Mesenchymal stem cell (in vitro differentiated cells and primary cell): ENCODE measurements at regions not wholly inside any gene's neighbourhood (a gene's known extent, or its start where the extent isn't known, plus 50 kb on each side); places are given as distances from the start of the nearest gene placed in this dataset.

Experiments
- DNase-seq: peaks from one replicate; pipeline ENCODE4 v3.0.0-alpha.2; 2013
- H2AFZ ChIP-seq: one replicate; pipeline ENCODE4 v1.6.1; 2013; ENCODE audit warnings: low read depth, mild to moderate bottlenecking, control low read depth, inconsistent platforms, low read length, moderate library complexity
- H2AK5ac ChIP-seq: 2 replicates; pipeline ENCODE4 v1.6.1; 2013; ENCODE audit warnings: low read length, moderate library complexity, mild to moderate bottlenecking, inconsistent platforms; ENCODE audit not compliant: severe bottlenecking
- H2BK120ac ChIP-seq: one replicate; pipeline ENCODE4 v1.6.1; 2013; ENCODE audit warnings: low read depth, mild to moderate bottlenecking, inconsistent platforms, low read length, moderate library complexity
- H2BK12ac ChIP-seq, 2 experiments: one replicate each; pipeline ENCODE4 v1.6.1; 2013; ENCODE audit warnings: inconsistent platforms in 2 of 2, low read length in 2 of 2, mild to moderate bottlenecking in 2 of 2, moderate library complexity in 2 of 2, control low read depth in 1 of 2
- H2BK15ac ChIP-seq: one replicate; pipeline ENCODE4 v1.6.1; 2013; ENCODE audit warnings: mild to moderate bottlenecking, low read depth, inconsistent platforms; ENCODE audit not compliant: poor library complexity, severe bottlenecking
- H2BK5ac ChIP-seq: 2 replicates; pipeline ENCODE4 v1.6.1; 2013; ENCODE audit warnings: low read depth, mild to moderate bottlenecking, low read length, control low read depth, inconsistent platforms; ENCODE audit not compliant: poor library complexity, severe bottlenecking
- H3K14ac ChIP-seq, 2 experiments: one replicate each; pipeline ENCODE4 v1.6.1; 2013; ENCODE audit warnings: inconsistent platforms in 2 of 2, low read length in 2 of 2, control low read depth in 1 of 2, mild to moderate bottlenecking in 1 of 2, moderate library complexity in 1 of 2
- H3K18ac ChIP-seq, 2 experiments: one replicate each; pipeline ENCODE4 v1.6.1; 2013; ENCODE audit warnings: inconsistent platforms in 2 of 2, low read length in 2 of 2, control low read depth in 1 of 2, low read depth in 1 of 2, mild to moderate bottlenecking in 1 of 2
- H3K23ac ChIP-seq, 2 experiments: one replicate each; pipeline ENCODE4 v1.6.1; 2013; ENCODE audit warnings: inconsistent platforms in 2 of 2, low read length in 2 of 2, mild to moderate bottlenecking in 2 of 2, moderate library complexity in 2 of 2, control low read depth in 1 of 2
- H3K27ac ChIP-seq: 2 replicates; pipeline ENCODE4 v1.5.1; 2013; ENCODE audit warnings: mild to moderate bottlenecking, moderate library complexity, low read length, control low read depth, inconsistent platforms; ENCODE audit not compliant: poor library complexity, severe bottlenecking
- H3K27me3 ChIP-seq, 2 experiments: 2 replicates each; pipeline versions ENCODE4 v1.6.1 to v1.7.0; 2013; ENCODE audit warnings: low read length in 2 of 2, mild to moderate bottlenecking in 2 of 2, moderate library complexity in 2 of 2, control low read depth in 1 of 2, inconsistent platforms in 1 of 2; ENCODE audit not compliant: control insufficient read depth in 1 of 2, insufficient read depth in 1 of 2
- H3K36me3 ChIP-seq, 2 experiments: 2 replicates each; pipeline versions ENCODE4 v1.6.1 to v1.7.0; 2013; ENCODE audit warnings: low read length in 2 of 2, control low read depth in 1 of 2, inconsistent platforms in 1 of 2, low read depth in 1 of 2, mild to moderate bottlenecking in 1 of 2; ENCODE audit not compliant: insufficient read depth in 2 of 2, control insufficient read depth in 1 of 2
- H3K4ac ChIP-seq, 2 experiments: one replicate each; pipeline ENCODE4 v1.6.1; 2013; ENCODE audit warnings: inconsistent platforms in 2 of 2, low read length in 2 of 2, mild to moderate bottlenecking in 2 of 2, moderate library complexity in 2 of 2, control low read depth in 1 of 2, low read depth in 1 of 2
- H3K4me1 ChIP-seq: 2 replicates; pipeline ENCODE4 v1.6.1; 2013; ENCODE audit warnings: low read depth, low read length, control low read depth; ENCODE audit not compliant: control insufficient read depth, insufficient read depth
- H3K4me2 ChIP-seq: 2 replicates; pipeline ENCODE4 v1.6.1; 2013; ENCODE audit warnings: low read length, mild to moderate bottlenecking, inconsistent platforms; ENCODE audit not compliant: poor library complexity, severe bottlenecking
- H3K4me3 ChIP-seq, 2 experiments: 2 replicates each; pipeline versions ENCODE4 v1.5.1 to v1.7.0; 2013; ENCODE audit warnings: low read length in 2 of 2, mild to moderate bottlenecking in 2 of 2, control low read depth in 1 of 2, low read depth in 1 of 2; ENCODE audit not compliant: insufficient read depth in 1 of 2
- H3K79me1 ChIP-seq: replicated peaks from 2 replicates; pipeline ENCODE4 v1.6.1; 2013; ENCODE audit warnings: mild to moderate bottlenecking, control low read depth, low read length, inconsistent platforms; ENCODE audit not compliant: poor library complexity, severe bottlenecking
- H3K9ac ChIP-seq: 2 replicates; pipeline ENCODE4 v1.7.0; 2013; ENCODE audit warnings: mild to moderate bottlenecking, low read length, moderate library complexity
- H3K9me3 ChIP-seq: 2 replicates; pipeline ENCODE4 v1.7.0; 2013; ENCODE audit warnings: mild to moderate bottlenecking, low read length; ENCODE audit not compliant: control insufficient read depth
- H4K8ac ChIP-seq: one replicate; pipeline ENCODE4 v1.6.1; 2013; ENCODE audit warnings: inconsistent platforms, mild to moderate bottlenecking, low read length, moderate library complexity
- H4K91ac ChIP-seq: one replicate; pipeline ENCODE4 v1.6.1; 2013; ENCODE audit warnings: mild to moderate bottlenecking, low read length, inconsistent platforms
- WGBS: methylation state at CpG from one replicate; pipeline ENCODE4 v1.1.7; 2013; ENCODE audit warnings: mixed read lengths; 5-methylcytosine and 5-hydroxymethylcytosine counted together

DNA sequence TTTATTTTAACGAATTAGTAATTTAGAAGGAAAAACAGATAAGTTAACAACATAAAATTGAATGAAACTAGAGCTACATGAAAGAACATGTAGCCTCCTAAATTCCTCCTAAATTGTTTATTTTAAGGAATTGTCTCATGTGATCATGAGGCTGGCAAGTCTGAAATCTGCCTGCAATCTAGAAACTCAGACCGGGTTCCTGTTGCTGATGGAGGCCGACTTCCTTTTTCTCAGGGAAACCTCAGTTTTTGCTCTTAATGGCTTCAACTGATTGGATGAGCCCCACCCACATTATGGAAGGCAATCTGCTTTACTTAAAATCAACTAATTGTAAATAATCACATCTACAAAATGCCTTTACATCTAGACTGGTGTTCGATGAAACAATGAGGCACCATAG, 205.0 kb upstream of the ADRA1D start:
- H2BK5ac ChIP-seq: no peak overlapping the region
- H2BK12ac ChIP-seq: no peak overlapping the region
- H3K4ac ChIP-seq: no peak overlapping the region
- H3K9me3 ChIP-seq: no peaks in the 10 kb centered on the region
- H3K27ac ChIP-seq: no peak overlapping the region
- H3K14ac ChIP-seq: no peak overlapping the region
- H4K8ac ChIP-seq: no peak overlapping the region
- no peak overlapping the region for H2AFZ ChIP-seq
- no peak overlapping the region for H2BK120ac ChIP-seq
- no peaks in the 10 kb centered on the region for H3K27me3 ChIP-seq
- H3K18ac ChIP-seq: no peak overlapping the region
- H4K91ac ChIP-seq: no peak overlapping the region
- no peak overlapping the region for H2BK15ac ChIP-seq
- no peak for DNase-seq
- H3K23ac ChIP-seq: no peak overlapping the region
- H3K4me1 ChIP-seq: no peaks in the 10 kb centered on the region
- no peak overlapping the region for H3K9ac ChIP-seq
- H3K4me3 ChIP-seq: no peak overlapping the region
- 95% methylated on average over 3 of the region's 4 CpGs for WGBS
- no peaks in the 10 kb centered on the region for H3K79me1 ChIP-seq
- no peaks in the 10 kb centered on the region for H3K36me3 ChIP-seq
- H3K4me2 ChIP-seq: no peak overlapping the region
- H2AK5ac ChIP-seq: no peak overlapping the region

GRCh38 chr20:4453359-4453758, 204.3 kb upstream of the ADRA1D start:
- Histone ChIP-seq H3K4ac (no peak overlapping the region), H2AK5ac (no peak overlapping the region), H2AFZ (no peak overlapping the region), H3K4me3 (no peak overlapping the region), H2BK120ac (no peak overlapping the region), H3K27ac (no peak overlapping the region), H3K14ac (no peak overlapping the region), H3K27me3 (no peaks in the 10 kb centered on the region), H2BK5ac (no peak overlapping the region), H4K91ac (no peak overlapping the region), H3K18ac (no peak overlapping the region), H2BK12ac (no peak overlapping the region), H3K9ac (no peak overlapping the region), H3K9me3 (no peaks in the 10 kb centered on the region), H2BK15ac (no peak overlapping the region), H3K4me2 (no peak overlapping the region), H4K8ac (no peak overlapping the region), H3K23ac (no peak overlapping the region), H3K36me3 (no peaks in the 10 kb centered on the region), H3K4me1 (no peaks in the 10 kb centered on the region), H3K79me1 (no peaks in the 10 kb centered on the region)
- no CpG with 5 or more reads among the region's 1 CpG for WGBS
- DNase-seq: no peak

- no peak overlapping the region for H3K14ac ChIP-seq
- H3K4me1 ChIP-seq: no peaks in the 10 kb centered on the region
- no peaks in the 10 kb centered on the region for H3K27me3 ChIP-seq
- H2AFZ ChIP-seq: no peak overlapping the region
- no peaks in the 10 kb centered on the region for H3K36me3 ChIP-seq
- H2BK12ac ChIP-seq: no peak overlapping the region
- no peak overlapping the region for H2AK5ac ChIP-seq
- no peak overlapping the region for H3K18ac ChIP-seq
- no peak overlapping the region for H4K8ac ChIP-seq
- no peaks in the 10 kb centered on the region for H3K79me1 ChIP-seq
- no peak overlapping the region for H3K23ac ChIP-seq
- H3K4me2 ChIP-seq: no peak overlapping the region
- no peak for DNase-seq
- H2BK120ac ChIP-seq: no peak overlapping the region
- no peak overlapping the region for H4K91ac ChIP-seq
- 60% methylated on average over 1 of the region's 2 CpGs for WGBS
- no peak overlapping the region for H2BK15ac ChIP-seq
- no peak overlapping the region for H3K4ac ChIP-seq
- no peaks in the 10 kb centered on the region for H3K9me3 ChIP-seq
- H3K4me3 ChIP-seq: no peak overlapping the region
- H2BK5ac ChIP-seq: no peak overlapping the region
- H3K27ac ChIP-seq: no peak overlapping the region
- H3K9ac ChIP-seq: peak overlapping the region; percentile 58
Measured at GRCh38 chr20:4451487-4452081, 202.5 kb upstream of the ADRA1D start.

GRCh38 chr20:4449957-4450715, 201.0 kb upstream of the ADRA1D start:
- Histone ChIP-seq H3K4me1 (no peaks in the 10 kb centered on the region), H3K18ac (no peak overlapping the region), H2AK5ac (no peak overlapping the region), H3K9ac (no peak overlapping the region), H3K27me3 (no peaks in the 10 kb centered on the region), H2BK15ac (no peak overlapping the region), H3K27ac (no peak overlapping the region), H2BK12ac (no peak overlapping the region), H3K36me3 (no peaks in the 10 kb centered on the region), H4K8ac (no peak overlapping the region), H2BK5ac (no peak overlapping the region), H3K23ac (no peak overlapping the region), H3K4ac (no peak overlapping the region), H2AFZ (no peak overlapping the region), H3K4me3 (no peak overlapping the region), H3K9me3 (no peaks in the 10 kb centered on the region), H4K91ac (no peak overlapping the region), H3K14ac (no peak overlapping the region), H3K4me2 (no peak overlapping the region), H2BK120ac (no peak overlapping the region), H3K79me1 (no peaks in the 10 kb centered on the region)
- 81% methylated on average over 10 of the region's 11 CpGs for WGBS
- DNase-seq: peak; percentile 66
